Stomach (tissue), 4 donors: ENCODE measurements at regions not wholly inside any gene's neighbourhood (a gene's known extent, or its start where the extent isn't known, plus 50 kb on each side); places are given as distances from the start of the nearest gene placed in this dataset.

Experiments used
- CTCF ChIP-seq, 7 experiments: fragments of 450-650 bp in 4 of 7; fragments of 200-600 bp in 3 of 7; sonication (generic) in 3 of 7; IDR thresholded peaks; one replicate each; pipeline ENCODE4 v1.5.1; 2016 to 2019; ENCODE audit warnings: antibody characterized with exemption in 7 of 7, control low read depth in 2 of 7, mild to moderate bottlenecking in 1 of 7
- EP300 ChIP-seq: sonication (generic); formaldehyde crosslinking; IDR thresholded peaks from one replicate; pipeline ENCODE4 v1.6.1; 2017; ENCODE audit warnings: antibody characterized with exemption
- POLR2A ChIP-seq, 4 donors: fragments of 450-650 bp; IDR thresholded peaks; one replicate each; pipeline ENCODE4 v1.6.1; 2016; ENCODE audit warnings: antibody characterized with exemption in 4 of 4, control low read depth in 2 of 4, mild to moderate bottlenecking in 1 of 4, moderate library complexity in 1 of 4
- POLR2AphosphoS5 ChIP-seq, 3 donors: sonication (generic); formaldehyde crosslinking; IDR thresholded peaks; one replicate each; pipeline ENCODE4 v1.6.1; 2016; ENCODE audit warnings: antibody characterized with exemption in 3 of 3

- no peak for TF ChIP-seq CTCF (IDR thresholded peaks at IDR 0.05)
- TF ChIP-seq POLR2AphosphoS5 (IDR thresholded peaks at IDR 0.05), result no peak
- no peak for TF ChIP-seq POLR2A (IDR thresholded peaks at IDR 0.05)
- no peak for TF ChIP-seq EP300
These were observed 179.3 kb upstream of the MVB12B start for GRCh38 chr9:126147186-126147935.
